ENCODE measurements at regions not wholly inside any gene's neighbourhood (a gene's known extent, or its start where the extent isn't known, plus 50 kb on each side); places are given as distances from the start of the nearest gene placed in this dataset.
A peak's percentile ranks its signal among the peaks of the same experiment; 100 is the strongest.
"Not testable (repeated sequence)": the region's sequence is repeated elsewhere in the genome, so short reads cannot be mapped to it uniquely, and the experiment has no call there.

DNA sequence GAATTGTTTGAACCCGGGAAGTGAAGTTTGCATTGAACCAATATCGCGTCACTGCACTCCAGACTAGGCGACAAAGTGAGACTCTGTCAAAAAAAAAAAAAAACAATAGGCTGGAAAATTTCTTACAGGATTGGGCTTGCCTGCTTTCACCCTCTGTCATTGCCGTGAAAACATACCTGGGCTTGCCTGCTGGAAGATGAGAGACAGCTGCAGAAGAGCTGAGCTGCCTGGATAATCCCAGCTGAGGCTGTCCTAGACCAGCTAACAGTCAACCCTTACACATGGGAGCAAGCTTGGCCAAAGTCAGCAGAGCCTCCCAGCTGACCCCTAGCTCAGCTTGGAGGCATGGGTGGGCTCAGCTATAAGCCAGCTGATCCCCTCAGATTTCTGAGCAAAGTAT, 306.2 kb downstream of the CCSER2 start:
- no peak for DNase-seq

DNA sequence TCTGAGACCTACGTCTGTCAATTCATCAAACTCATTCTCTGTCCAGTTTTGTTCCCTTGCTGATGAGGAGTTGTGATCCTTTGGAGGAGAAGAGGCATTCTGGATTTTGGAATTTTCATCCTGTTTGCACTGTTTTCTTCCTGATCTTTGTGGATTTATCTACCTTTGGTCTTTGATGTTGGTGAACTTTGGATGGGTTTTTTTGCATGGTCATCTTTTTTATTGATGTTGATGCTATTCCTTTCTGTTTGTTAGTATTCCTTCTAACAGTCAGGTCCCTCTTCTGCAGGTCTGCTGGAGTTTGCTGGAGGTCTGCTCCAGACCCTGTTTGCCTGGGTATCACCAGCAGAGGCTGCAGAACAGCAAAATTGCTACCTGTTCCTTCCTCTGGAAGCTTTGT, 322.2 kb downstream of the CCSER2 start:
- not testable (repeated sequence) for DNase-seq

DNA sequence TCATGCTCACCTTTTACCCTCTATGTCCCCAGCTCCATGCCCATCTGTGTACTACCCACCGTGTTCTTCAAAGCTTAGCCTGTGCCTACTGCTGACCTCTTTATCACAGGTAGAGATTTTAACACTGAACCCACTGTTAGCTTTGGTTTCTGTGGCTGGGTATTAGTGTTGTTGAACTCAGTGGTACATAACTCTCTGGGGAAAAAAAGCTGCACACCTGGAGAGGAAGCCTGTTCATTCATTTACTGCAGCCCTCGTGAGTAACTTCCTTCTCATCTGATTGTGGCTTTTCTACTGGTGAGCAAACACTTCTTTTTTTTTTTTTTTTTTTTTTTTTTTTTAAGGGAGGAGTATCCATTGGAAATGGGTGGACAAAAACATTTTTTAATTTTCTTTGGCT, 326.3 kb downstream of the CCSER2 start:
- DNase-seq, result no peak

DNA sequence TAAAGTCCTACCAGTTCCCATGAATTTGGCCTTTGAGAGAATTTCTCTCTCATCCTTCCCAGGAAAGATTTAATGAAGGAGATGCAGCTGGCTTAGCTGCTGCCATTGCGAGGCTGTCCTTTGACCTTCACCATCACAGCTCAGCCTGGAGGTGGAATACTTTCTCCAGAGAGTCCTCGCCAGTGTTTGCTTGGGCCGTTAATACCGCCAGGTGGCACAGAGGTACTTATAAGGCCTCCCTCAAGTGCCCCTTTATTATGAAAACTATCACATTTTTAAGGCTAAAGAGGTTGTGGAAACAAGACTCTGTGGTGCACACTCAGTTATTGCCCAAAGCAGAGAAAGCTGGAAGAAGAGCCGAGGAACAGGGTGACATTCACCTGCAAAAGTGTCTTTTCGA, 330.6 kb downstream of the CCSER2 start:
- no peak for DNase-seq

DNA sequence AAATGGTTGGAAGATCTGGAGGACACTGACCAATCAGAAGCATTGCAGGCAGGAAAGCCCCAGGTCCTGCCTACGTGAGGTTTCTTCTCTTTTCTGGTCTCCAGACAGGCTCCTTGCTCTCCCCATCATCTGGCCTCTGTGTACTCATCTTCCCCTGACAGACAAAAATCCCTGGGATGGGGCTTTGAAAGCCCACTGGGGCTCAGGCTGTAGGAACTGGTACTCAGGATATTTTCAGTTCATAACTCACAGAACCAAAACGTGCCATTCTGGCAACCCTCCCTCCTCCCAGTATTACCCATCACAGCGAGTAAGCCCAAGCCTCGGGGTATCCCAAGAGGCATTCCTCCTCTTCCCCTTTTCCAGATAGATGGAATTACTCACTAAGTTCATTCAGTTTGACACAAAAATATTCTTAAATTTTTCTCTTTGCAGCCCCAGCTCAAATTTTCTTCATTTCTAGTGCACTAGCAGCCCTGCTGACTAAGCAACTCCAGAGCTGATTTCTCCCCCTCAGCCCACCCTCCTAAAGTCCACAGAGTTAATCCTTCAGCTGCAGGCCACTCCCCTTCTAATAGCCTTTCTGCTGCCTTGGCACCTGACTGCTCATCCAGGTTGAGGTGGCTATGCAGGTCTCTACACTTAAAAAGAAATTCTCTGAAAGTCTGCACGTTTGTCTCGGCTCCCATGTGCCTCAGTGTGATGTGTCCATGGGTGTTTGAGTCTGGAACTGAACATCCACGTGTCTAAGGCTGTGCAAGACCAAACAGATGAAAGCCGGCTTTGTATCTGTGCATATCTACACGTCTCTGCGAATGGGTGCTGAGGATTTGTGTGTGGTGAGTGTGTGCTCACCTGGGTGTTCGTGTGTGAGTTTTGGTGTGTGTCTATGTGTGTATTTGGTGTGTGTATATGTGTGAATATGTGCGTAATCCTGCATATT, 331.4 kb downstream of the CCSER2 start:
- no peak for DNase-seq

DNA sequence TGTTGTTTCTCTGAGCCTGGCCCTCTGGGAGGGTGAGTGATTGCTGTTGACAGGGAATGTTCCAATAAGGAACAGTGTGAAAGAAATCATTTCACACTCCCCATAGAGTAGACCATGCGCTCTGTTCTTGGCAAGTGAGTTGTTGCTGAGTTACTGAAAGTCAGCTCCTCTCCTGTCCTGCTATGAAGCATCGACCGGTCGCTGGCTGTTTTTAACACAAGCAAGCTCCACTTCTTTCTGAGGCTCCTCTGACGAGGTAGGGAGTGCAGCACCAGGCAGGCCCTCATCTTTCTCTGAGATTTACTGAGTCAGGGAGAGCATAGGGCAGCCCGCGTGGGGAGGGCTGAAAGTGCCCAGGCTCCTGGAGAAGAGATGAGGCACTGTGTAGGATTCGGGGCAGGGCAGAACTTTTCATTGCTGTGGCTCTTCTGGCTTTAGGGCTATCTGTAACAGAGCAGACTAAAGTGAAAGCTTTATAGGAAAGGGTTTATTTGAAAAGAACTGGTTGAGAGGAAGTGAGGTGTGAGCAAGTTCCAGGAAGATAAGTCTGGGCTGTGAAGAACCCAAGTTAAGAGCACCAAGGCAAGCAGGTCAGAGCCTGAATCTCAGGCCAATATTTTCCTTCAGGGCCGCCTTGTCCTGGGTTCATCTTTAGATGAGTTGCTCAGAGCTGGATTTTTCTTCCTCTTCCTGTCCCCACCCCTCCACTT, 332.2 kb downstream of the CCSER2 start:
- DNase-seq, result no peak

DNA sequence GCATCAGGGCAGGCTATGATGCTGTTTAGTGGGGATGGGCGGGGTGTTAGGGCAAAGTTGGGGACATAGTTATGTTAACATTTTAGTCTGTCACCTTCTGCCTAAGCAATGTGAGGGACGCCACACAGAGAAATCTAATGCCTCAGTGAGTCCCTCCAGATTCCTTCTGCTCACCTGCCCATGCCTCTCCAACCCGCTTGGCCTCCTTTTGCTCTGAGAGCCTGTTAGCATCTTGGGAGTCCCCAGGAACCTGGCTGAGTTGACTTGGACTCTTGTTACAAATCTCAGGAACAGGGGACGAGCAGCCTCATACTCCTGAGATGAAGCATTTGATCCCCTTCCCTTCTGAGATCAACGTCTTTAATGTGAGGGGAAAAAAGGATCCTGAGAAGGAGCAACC, 336.8 kb downstream of the CCSER2 start:
- no peak for DNase-seq

DNA sequence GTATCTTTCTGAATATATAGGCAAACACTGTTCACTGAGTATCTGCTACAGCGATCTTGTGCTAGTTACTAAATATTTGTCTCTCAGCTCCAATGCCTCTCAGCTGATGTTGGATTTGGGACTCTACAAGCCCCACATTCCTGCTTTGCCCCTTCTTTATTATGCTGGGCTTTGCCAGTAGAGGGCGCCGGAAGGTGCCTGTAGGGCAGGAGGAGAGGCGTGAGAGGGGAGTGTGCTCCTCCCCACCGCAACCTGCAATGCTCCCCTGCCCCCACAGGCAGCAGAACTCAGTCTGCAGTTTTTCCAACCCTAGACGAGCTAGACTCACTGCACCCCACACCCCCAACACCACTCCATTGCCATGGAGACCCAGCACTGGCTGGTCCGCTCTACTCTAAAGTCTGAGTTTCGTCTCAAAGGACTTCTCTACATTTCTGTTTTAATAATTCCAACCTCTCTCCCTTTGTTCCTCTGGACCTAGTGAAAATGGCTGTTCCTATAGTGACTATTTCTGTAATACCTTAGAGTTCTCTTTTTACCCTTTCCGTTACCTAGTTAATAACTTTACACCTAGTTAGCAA, 337.6 kb downstream of the CCSER2 start:
- peak; percentile 44 for DNase-seq

DNA sequence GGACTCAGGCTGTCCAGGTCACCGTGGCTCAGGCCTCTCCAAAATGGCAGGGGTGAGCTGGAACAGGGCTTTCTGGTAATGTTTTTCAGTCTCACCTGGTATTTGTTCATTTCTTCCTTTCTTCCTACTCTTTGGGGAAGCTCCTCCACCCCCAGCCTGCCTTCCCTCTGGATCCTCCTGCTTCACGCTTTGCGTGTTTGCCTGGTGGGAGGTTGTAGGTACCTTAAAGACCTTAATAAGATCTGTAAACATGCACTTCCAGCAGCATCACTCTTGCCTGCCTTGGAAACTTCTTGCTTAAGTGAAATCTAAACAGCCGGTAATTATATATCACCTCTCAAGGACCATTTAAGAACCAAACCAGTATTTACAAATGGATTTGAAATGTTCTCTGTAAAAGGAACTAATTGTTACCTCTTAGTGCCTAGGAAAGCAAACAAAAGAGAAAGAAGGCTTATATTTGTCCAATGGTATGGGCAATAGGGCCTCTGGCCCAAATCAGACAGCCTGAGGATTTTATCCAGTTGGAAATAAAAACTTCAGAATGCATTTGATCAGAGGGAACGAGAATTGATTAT, 339.9 kb downstream of the CCSER2 start:
- no peak for DNase-seq

DNA sequence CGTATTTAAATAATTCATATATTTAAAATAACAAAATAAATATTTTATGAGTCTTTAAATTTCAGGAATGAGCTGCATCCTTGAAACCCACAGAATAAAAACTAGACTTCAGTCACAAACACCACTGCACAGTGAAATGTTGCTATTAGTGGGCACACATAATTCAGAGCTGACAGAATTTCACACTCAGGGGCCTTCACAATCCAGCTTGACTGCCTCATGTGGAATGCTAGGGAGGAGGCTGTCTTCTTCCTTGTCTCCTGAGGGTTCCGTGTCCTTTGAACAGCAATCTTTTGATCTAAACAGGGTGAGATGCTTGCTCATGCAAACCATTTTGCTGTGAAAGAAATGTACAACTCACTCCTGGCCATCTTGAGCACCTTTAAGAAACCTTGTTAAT, 346.7 kb downstream of the CCSER2 start:
- no peak for DNase-seq

DNA sequence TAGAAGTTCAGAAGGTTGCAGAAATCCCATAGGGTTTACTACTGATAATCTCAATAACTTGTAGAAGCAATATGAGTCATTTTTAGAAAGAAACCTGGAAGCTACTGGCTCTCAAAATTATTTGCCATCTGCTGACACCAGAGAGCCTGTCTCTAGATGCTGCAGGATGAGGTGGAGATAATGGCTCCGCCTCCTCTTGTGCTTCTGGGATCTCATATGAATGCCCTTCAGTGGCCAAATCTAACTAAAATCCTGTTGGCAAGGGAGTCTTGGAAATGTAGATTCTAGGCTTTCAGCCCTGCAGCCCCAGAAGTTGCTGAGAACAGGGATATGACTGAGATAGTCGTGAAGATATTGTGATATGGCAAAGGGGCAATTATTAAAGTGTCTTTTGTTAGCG, 348.1 kb downstream of the CCSER2 start:
- no peak for DNase-seq

DNA sequence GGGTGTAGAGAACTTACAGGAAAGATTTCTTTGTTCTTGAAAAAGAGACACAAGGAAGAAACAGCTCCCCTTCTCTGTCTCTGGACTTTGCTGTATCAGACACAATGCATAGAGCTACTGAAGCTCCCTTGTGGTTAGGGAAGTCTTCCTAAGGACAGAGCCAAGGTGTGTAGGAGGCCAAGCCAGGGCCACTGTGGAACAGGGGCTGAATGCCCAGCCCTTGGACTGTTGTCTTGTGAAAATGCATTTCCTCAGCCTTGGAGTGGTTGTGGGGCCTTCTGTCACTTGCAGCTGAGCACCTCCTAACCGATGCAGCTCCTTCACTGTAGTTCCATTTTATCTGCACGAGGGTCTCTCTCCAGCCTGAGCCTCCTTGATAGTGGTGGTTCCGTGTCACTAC, 353.4 kb downstream of the CCSER2 start:
- no peak for DNase-seq

DNA sequence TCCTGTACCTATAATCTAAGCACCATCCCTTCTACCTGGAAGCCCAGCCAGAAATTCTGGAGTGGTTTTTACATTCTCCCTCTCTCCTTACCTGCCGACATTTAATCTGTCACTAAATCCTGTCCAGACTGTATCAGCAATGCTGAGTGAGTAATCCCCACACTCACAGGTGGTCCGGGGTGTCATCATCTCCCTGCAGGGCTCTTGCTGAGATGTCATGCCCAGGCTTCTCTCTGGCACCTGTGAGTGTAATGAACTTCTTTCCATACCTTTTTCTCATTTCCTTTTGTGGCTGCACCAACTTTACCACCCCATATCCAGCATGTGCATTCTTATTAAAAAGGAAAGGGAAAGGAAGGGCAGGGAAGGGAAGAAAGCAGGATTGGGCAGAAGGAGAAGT, 355.2 kb downstream of the CCSER2 start:
- no peak for DNase-seq

DNA sequence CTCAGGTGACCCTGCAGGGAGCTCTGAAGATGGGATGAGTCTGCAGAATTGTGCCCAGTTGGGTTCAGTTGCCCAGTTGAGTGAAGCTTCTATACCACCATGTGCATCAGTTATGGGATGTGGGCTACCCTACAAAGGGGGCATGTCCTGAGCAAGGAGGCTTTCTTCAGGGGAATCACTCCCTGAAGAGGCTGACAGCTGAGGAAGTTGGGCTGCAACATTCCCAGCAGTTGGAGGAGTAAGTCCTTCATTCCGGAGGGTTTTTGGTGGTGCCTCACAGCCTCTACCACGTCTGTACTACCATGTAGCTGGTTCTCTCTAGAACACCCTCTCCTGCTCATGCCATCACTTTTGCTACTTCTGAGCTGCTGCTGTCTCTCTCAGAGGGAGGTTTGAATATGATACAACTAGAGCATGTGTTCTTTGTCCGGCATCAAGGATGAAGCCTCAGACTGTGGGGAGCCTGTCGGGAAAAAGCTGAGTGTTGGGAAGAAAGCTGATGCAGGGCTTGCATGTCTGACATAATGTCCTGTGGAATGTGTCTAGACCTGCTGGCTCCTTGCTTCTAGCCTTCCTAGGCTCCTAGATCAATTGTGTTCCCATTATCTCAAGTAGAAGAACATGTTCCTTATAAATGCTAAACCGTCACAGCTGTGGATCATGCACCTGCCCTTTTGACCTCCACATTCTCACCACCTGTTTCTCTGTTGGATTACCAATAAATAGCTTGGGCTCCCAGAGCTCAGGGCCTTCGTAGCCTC, 355.8 kb downstream of the CCSER2 start:
- no peak for DNase-seq

DNA sequence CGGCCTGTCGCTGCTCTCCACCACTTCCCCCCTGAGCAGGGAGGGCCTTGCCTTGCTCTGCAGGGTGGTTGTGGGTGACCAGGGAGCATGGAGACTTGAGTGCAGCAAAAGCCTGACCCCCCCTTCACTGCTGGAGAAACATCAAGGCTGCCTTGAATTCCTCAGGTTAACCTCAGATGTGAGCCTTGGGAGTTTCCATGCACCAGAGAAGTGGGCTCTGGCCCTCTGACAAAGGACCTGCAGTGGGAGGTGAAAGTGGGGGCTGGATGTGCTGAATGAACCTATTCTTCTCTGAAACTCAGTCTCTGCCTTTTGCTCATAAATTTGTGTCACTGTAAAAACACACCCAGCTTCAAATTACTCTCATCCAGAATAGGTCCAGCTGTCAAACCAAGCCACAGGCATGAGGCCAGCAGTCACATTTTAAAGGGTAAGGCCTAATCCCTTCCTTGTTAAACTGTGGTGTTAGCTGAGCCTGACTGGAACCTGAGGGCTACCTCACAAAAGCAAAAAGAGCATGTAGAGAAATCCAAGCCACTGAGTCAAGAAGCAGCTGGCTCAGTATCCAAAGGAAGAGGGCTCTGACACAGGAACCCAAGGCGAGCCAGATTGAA, 356.8 kb downstream of the CCSER2 start:
- DNase-seq, result no peak

DNA sequence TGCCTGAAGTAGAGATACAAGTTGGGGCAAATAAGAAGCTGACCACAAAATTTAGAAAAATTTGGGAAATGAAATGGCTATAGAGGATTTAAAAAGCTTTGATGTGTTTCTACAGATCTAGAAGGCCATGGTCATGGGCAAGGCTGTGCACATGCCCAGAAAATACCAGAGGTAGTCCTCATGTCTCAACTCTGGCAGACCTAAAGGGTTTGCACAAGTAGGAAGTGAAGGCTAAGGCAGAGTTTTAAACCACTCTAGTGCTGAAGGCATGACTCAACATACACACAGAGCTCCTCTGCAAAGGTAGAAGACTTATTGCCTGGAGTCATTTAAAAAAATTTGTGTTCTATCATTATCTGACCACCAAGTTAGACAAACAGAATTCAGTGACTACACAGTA, 364.6 kb downstream of the CCSER2 start:
- DNase-seq, result no peak

DNA sequence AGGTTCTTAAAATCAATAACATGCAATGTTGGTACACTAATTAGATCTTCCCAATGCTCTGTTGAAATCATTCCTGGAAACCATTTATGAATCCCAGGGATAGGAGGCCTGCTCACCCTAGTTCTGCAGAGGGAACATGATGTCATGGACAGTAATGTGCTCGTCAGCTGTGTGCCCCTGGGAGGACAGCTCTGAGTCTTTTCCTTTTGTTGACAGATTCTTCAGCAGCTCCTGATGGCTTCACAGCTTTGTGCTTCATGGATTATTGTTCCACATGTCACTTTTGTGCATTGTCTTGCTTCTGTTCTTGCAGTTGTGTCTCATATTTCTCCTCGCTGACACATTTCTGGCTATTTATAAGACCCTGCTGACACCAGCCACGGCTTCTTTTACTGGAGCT, 367.5 kb downstream of the CCSER2 start:
- DNase-seq, result no peak

DNA sequence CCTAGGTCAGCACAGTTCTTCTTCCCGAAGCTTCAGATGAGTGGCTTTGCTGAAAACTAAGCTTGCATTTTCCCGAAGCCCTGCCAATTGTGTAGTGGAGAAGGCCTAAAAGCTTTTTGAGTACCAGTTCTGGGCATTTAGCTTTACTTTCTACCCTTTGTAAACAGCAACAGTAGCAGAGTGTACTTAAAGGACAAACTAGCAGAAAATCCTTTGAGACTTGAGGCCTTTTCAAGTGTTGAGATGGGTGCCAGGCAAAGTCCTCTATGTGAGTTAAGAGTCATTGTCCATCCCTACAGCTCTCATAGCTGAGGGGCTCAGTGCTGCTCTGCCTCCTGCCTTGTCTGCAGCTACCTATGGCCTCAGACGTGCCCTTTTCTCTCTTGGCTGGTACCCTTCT, 368.2 kb downstream of the CCSER2 start:
- no peak for DNase-seq

DNA sequence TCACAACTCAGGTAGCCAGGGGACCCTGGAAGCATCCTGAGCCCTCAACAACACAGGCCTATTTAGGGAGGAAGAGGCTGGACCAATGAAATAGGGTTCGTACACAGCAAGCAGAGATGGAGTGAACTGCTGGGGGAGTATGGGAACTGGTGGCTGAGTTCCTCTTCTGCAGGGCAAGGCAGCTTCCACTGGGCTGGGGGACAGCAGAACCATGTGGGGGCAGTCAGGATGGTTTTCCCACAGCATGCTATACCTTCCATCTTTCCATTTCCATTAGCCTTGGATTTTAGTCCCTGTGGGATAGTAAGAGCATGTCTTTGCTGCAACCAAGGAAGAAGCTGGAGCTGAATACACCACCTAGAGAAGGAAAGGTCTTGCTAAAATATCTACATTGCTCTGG, 370.6 kb downstream of the CCSER2 start:
- no peak for DNase-seq

DNA sequence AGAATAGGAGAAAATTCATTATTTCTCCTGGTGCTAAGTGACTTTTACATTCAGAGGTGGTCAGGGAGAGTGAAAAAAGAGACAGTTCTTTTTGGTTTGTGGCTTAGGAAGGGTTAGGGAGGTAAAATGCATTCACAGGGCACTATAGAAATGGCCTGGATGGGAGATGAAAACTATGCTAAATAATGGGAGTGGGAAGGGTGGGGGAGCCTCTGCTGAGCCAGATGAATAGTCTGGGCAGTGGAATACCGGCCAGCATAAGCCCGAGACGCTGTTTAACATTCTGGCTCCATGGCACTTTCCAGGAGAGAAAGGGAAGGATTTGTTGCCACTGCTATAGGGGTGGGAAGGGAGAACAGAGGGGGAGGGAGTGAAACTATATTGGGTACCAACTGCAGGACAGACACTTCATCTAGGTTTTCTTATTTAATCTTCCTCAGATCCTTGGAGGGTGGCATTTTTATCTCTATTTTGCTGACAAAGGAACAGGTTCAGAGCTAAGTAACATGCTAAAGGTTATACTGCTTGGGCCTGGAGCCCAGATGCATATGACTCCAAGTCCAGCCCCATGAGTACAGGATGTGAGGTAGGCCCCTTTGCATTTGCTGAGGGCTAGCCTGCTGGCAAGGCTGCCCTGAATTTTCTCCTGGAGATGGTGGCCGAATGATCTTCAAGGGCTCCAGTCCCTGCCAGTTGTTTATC, 372.4 kb downstream of the CCSER2 start:
- no peak for DNase-seq

DNA sequence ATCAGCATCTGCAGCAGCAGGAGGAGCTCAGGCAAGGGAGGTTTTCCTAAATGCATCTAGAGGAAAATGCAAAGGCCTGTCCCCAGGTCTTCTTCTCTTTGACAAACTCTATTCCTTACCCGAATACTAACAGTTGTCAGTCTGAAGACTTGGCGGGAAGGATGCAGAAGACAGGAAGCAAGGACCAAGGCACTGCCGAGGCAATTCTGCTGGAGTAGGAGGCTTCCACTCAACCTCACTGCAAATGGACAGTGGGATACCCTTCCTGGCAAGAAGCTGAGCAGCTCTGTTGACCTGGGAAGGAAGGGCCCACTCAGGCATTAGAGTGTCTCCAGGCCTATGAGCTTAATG, 373.0 kb downstream of the CCSER2 start:
- DNase-seq, result no peak

DNA sequence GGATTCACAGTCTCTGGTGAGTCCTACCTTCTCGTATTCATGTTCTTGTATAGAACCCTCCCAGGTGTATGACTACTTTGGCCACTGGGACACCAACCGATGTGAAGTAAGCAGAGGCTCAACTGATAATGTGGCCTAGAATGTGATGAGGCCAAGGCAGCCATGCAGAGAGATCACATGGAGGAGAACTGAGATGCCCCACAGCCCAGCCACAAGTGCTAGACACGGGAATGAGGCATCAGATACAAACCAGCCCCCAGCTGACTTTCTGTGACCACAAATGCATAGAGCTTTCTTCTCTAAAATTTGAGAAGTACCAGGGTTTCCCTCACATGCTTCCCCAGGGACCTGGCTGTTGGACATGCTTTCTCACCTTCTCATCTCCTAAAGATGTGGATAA, 375.7 kb downstream of the CCSER2 start:
- DNase-seq, result no peak
